ENCODE measurements at regions not wholly inside any gene's neighbourhood (a gene's known extent, or its start where the extent isn't known, plus 50 kb on each side); places are given as distances from the start of the nearest gene placed in this dataset.

- TF ChIP-seq EZH2 (IDR thresholded peaks at IDR 0.05; ENCODE audit: insufficient read depth, poor library complexity, severe bottlenecking) (no peak), EZH2phosphoT487 (IDR thresholded peaks at IDR 0.05; ENCODE audit: insufficient read depth, low read depth) (no peak)
Measured at GRCh38 chr7:31421607-31422006, 81.1 kb upstream of the NEUROD6 start.

All from GM23248 (cell line).